ENCODE measurements at regions not wholly inside any gene's neighbourhood (a gene's known extent, or its start where the extent isn't known, plus 50 kb on each side); places are given as distances from the start of the nearest gene placed in this dataset.

DNA sequence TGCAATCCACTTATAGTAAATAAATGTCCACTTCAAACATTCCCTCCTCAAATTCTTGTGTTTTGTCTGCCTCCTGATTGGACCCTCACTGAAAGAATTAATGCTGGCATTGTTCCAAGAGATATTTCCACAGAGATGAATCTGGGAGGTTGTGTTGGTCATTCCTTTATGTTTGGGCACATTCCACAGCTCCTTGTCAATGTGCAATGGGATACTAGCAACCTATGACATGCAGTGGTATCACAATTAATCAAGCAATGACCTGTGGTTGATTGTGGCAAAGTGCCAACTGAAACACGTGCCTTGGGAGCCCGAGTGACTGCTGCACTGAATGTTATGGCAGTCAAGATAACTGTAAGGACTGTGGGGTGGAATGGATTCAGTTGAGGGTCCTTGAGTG is 55.0 kb upstream of the SNRPN start:
- TF ChIP-seq POLR2AphosphoS5 (IDR thresholded peaks at IDR 0.05; ENCODE audit: low read depth, low read length) (no peak), SPI1 (IDR thresholded peaks at IDR 0.05; ENCODE audit: low read depth, low read length) (no peak), PAX5 (IDR thresholded peaks at IDR 0.05; ENCODE audit: insufficient read depth, low read length, severe bottlenecking) (no peak), POU2F2 (IDR thresholded peaks at IDR 0.05; ENCODE audit: low read depth, low read length) (no peak), POLR2A (IDR thresholded peaks at IDR 0.05; ENCODE audit: low read depth, low read length) (no peak), TAF1 (IDR thresholded peaks at IDR 0.05; ENCODE audit: low read depth, low read length) (no peak)
- DNase-seq (ENCODE audit: insufficient read length, low spot score) (no peak), FAIRE-seq (no peak)

GRCh38 chr15:24901409-24901808 is 53.4 kb upstream of the SNRPN start:
- no peak for TF ChIP-seq SPI1 (IDR thresholded peaks at IDR 0.05; ENCODE audit: low read depth, low read length)
- TF ChIP-seq POU2F2 (IDR thresholded peaks at IDR 0.05; ENCODE audit: low read depth, low read length): no peak
- TF ChIP-seq POLR2A (IDR thresholded peaks at IDR 0.05; ENCODE audit: low read depth, low read length): no peak
- no peak for TF ChIP-seq PAX5 (IDR thresholded peaks at IDR 0.05; ENCODE audit: insufficient read depth, low read length, severe bottlenecking)
- no peak for TF ChIP-seq TAF1 (IDR thresholded peaks at IDR 0.05; ENCODE audit: low read depth, low read length)
- DNase-seq (ENCODE audit: insufficient read length, low spot score) (no peak), FAIRE-seq (no peak)
